ENCODE measurements at regions not wholly inside any gene's neighbourhood (a gene's known extent, or its start where the extent isn't known, plus 50 kb on each side); places are given as distances from the start of the nearest gene placed in this dataset.

DNA sequence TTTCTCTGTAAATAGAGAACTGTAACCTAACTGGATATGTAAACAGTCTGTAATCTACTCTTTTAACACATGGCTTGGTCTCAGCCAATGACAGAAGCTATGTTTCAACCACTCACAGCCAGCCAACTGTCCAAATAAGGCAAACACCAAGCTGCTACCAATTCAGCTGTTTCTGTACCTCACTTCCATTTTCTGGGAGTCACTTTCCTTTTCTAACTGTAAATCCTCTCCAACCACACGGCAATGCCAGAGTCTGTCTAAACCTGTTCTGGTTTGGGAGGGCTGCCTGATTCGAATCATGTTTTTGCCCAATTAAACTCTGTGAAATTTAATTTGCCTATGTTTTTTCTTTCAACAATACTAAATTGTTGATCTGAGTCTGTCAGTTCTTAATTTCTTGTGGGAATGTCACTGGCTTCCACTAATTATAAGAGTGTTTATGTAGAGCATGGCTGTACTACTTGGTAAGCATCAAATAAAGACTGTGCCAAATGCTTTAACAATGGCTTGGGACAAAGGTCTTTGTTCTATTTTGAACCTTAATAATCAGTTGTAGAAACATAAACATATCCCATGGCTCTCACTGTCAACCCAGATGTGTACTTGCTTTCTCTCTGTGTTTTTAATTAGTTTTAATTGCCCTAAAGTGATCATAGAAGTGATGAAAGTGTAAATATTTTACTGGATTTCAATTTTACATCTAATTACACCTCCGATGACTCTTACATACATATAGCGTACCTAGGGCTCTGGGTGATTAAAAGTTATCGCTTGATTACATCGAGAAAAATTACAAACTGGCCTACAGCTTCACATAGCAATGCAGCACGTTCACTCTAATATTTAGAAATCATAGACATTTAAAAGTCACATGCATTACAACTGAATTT is 1144.6 kb upstream of the TMPRSS15 start:
- peaks cover 12 to 35% (median 17%) of the 10 kb centered on the region in 5 donors for H3K9me3 Mint-ChIP-seq
- Histone ChIP-seq H3K36me3 (ENCODE audit: insufficient read depth, low read length) (no peaks in the 10 kb centered on the region), H3K27me3 (ENCODE audit: insufficient read depth, low read length, poor library complexity, severe bottlenecking) (no peaks in the 10 kb centered on the region), H3K4me1 (ENCODE audit: insufficient read depth, low read length) (no peaks in the 10 kb centered on the region), H3K9me3 (ENCODE audit: low read length) (no peaks in the 10 kb centered on the region), H3K4me3 (ENCODE audit: low read length) (no peak overlapping the region), H3K27ac (ENCODE audit: low read depth, low read length) (no peak overlapping the region)
- CTCF ChIA-PET = no interaction called here
- no peaks in the 10 kb centered on the region for H3K36me3 Mint-ChIP-seq
- no peak overlapping the region for H3K4me3 Mint-ChIP-seq
- POLR2A ChIA-PET = no interaction called here
- no peak overlapping the region for H3K27ac Mint-ChIP-seq
- H3K27me3 Mint-ChIP-seq = no peaks in the 10 kb centered on the region
- no peaks in the 10 kb centered on the region for H3K4me1 Mint-ChIP-seq
- no peak for DNase-seq

DNA sequence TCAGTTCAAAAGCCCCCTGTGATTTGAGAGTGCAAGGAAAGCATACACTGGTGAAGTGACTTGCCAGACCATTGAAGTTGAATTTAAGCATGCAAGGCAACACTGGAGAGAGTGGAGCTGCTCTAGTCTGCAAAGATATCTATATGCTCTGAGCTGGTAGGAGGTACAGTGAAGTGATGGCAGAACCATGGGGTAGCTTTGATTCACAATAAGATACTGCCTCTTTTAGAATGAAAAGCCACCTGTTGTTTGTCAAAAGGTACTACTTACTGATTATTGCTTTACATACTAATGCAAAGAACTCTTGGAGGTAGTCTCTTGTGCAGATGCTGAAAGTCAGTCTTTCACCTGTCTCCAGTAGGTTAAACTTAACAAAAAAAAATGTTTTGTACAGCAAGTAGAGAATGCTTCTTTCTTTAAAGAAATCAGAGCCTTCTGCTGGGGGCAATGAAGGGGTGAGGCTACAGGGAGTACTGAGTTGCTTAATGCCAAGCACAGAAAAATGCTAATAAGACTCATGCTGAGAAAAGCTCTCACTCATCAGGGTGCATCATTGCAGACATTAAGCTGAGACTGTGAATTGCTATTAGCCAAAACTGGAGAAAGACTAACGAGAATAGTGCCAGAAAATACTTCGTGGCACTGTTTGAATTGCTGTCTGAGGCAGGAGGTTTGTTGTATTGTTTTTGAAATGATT is 1150.5 kb upstream of the TMPRSS15 start:
- CTCF ChIA-PET = no interaction called here
- H3K36me3 Mint-ChIP-seq = no peaks in the 10 kb centered on the region
- no peak overlapping the region for H3K4me3 Mint-ChIP-seq
- POLR2A ChIA-PET = no interaction called here
- H3K4me3 ChIP-seq (ENCODE audit: low read length) = no peak overlapping the region
- no peaks in the 10 kb centered on the region for H3K27me3 ChIP-seq (ENCODE audit: insufficient read depth, low read length, poor library complexity, severe bottlenecking)
- H3K4me1 Mint-ChIP-seq = no peaks in the 10 kb centered on the region
- DNase-seq = no peak
- H3K27ac Mint-ChIP-seq = peak overlapping the region in 1 of 8 donors; percentile 43
- H3K36me3 ChIP-seq (ENCODE audit: insufficient read depth, low read length) = no peaks in the 10 kb centered on the region
- H3K27me3 Mint-ChIP-seq = no peaks in the 10 kb centered on the region
- no peaks in the 10 kb centered on the region for H3K4me1 ChIP-seq (ENCODE audit: insufficient read depth, low read length)
- no peaks in the 10 kb centered on the region for H3K9me3 ChIP-seq (ENCODE audit: low read length)
- peaks cover 0 to 24% (median 19%) of the 10 kb centered on the region in 5 donors for H3K9me3 Mint-ChIP-seq
- no peak overlapping the region for H3K27ac ChIP-seq (ENCODE audit: low read depth, low read length)

DNA sequence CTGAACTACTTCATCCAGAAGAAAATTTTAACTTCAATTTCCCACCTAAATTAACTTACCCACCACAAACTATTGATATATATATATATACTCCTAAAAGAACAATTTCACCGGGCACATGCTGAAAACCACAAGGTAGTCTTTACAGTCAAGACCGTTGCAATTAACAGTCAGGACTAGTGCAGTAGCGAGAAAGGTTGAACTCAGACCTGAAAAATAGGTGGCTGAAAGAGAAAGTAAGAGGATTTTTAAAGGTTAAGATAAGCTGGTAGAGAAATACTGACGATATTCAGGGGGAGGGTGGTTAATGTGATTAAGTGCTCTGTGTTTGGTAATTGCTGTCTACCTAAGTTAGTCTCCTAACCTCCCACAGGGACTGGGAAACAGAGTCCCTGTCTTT is 1153.5 kb upstream of the TMPRSS15 start:
- Histone ChIP-seq H3K27me3 (ENCODE audit: insufficient read depth, low read length, poor library complexity, severe bottlenecking) (no peaks in the 10 kb centered on the region), H3K4me3 (ENCODE audit: low read length) (no peak overlapping the region), H3K27ac (ENCODE audit: low read depth, low read length) (no peak overlapping the region), H3K9me3 (ENCODE audit: low read length) (no peaks in the 10 kb centered on the region), H3K36me3 (ENCODE audit: insufficient read depth, low read length) (no peaks in the 10 kb centered on the region), H3K4me1 (ENCODE audit: insufficient read depth, low read length) (no peaks in the 10 kb centered on the region)
- POLR2A ChIA-PET = no interaction called here
- Mint-ChIP-seq H3K4me3 (no peak overlapping the region), H3K9me3 (peaks cover 1 to 24% (median 13%) of the 10 kb centered on the region in 5 donors), H3K4me1 (no peaks in the 10 kb centered on the region), H3K36me3 (no peaks in the 10 kb centered on the region), H3K27me3 (no peaks in the 10 kb centered on the region), H3K27ac (no peak overlapping the region)
- DNase-seq = no peak
- CTCF ChIA-PET = no interaction called here

DNA sequence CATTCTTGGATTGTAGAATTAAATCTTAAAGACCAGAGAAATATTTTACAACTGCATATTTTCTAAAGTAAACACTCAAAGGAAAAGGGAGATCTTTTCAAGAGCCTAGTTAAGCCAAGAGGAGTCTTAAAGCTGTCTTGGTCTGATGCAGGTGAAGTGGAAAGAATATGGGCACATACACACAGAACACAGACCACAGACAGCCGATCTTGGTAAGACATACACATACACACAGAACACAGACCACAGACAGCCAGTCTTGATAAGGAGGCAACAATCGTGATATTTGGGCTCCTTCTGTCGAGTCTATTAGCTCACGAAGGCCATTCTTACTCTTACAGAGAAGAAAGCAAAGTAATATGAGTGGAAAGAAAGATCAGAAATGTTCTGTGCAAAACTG is 1153.9 kb upstream of the TMPRSS15 start:
- DNase-seq = no peak
- Histone ChIP-seq H3K4me1 (ENCODE audit: insufficient read depth, low read length) (no peaks in the 10 kb centered on the region), H3K36me3 (ENCODE audit: insufficient read depth, low read length) (no peaks in the 10 kb centered on the region), H3K27me3 (ENCODE audit: insufficient read depth, low read length, poor library complexity, severe bottlenecking) (no peaks in the 10 kb centered on the region), H3K27ac (ENCODE audit: low read depth, low read length) (no peak overlapping the region), H3K4me3 (ENCODE audit: low read length) (no peak overlapping the region), H3K9me3 (ENCODE audit: low read length) (no peaks in the 10 kb centered on the region)
- POLR2A ChIA-PET = no interaction called here
- Mint-ChIP-seq H3K27ac (no peak overlapping the region), H3K4me3 (no peak overlapping the region), H3K36me3 (no peaks in the 10 kb centered on the region), H3K9me3 (peaks cover 1 to 24% (median 13%) of the 10 kb centered on the region in 5 donors), H3K27me3 (no peaks in the 10 kb centered on the region), H3K4me1 (no peaks in the 10 kb centered on the region)
- CTCF ChIA-PET = no interaction called here

DNA sequence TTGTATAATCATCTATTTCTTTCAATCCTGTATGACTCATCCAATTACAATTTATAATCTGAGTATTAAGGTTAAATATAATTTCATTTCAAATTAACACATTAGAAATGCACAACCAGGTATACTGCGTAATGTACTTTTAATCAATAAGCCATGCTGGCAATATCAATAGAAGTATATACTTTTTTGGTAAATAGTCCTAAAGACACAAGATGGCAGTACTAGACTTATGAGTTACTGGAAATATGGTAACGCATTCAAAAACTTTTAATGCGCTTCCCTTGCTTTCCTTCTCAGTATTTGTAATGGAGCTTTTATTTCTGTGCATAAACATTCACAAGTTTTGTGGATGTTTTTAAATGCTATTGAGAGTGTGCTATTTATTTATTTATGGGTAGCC is 1162.0 kb upstream of the TMPRSS15 start:
- no peak for DNase-seq
- Mint-ChIP-seq H3K27ac (no peak overlapping the region), H3K4me3 (no peak overlapping the region), H3K36me3 (peaks cover 0 to 1% (median 0%) of the 10 kb centered on the region in 3 donors), H3K9me3 (peaks cover 0 to 20% (median 7%) of the 10 kb centered on the region in 5 donors), H3K27me3 (no peaks in the 10 kb centered on the region), H3K4me1 (no peaks in the 10 kb centered on the region)
- ChIA-PET CTCF (no interaction called here), POLR2A (no interaction called here)
- H3K27ac ChIP-seq (ENCODE audit: low read depth, low read length) = no peak overlapping the region
- no peaks in the 10 kb centered on the region for H3K27me3 ChIP-seq (ENCODE audit: insufficient read depth, low read length, poor library complexity, severe bottlenecking)
- no peaks in the 10 kb centered on the region for H3K36me3 ChIP-seq (ENCODE audit: insufficient read depth, low read length)
- H3K9me3 ChIP-seq (ENCODE audit: low read length) = no peaks in the 10 kb centered on the region
- H3K4me3 ChIP-seq (ENCODE audit: low read length) = no peak overlapping the region
- H3K4me1 ChIP-seq (ENCODE audit: insufficient read depth, low read length) = no peaks in the 10 kb centered on the region

DNA sequence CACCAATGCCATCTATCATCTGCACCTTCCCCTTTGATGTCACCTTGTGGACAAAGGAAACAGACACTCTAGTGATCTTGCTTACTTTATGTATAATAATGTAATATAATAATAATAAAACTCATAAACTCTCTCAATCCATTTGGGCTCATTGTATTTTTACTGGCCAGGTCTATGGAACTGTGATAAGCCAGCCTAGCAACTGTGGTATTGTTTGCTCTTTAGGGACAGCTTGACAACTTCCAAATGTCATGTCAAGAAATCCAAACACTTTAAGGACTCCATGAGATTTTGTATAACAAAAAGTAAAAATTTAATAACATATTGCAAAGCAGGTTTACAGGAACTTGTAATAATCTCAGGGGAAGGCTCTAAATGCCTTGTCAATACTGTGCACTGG is 1163.4 kb upstream of the TMPRSS15 start:
- peaks cover 0 to 1% (median 0%) of the 10 kb centered on the region in 3 donors for H3K36me3 Mint-ChIP-seq
- POLR2A ChIA-PET = no interaction called here
- no peaks in the 10 kb centered on the region for H3K9me3 ChIP-seq (ENCODE audit: low read length)
- H3K4me1 ChIP-seq (ENCODE audit: insufficient read depth, low read length) = no peaks in the 10 kb centered on the region
- no peak overlapping the region for H3K27ac ChIP-seq (ENCODE audit: low read depth, low read length)
- H3K4me3 Mint-ChIP-seq = no peak overlapping the region
- H3K36me3 ChIP-seq (ENCODE audit: insufficient read depth, low read length) = no peaks in the 10 kb centered on the region
- H3K9me3 Mint-ChIP-seq = peaks cover 3 to 22% (median 4%) of the 10 kb centered on the region in 5 donors
- CTCF ChIA-PET = no interaction called here
- H3K27ac Mint-ChIP-seq = no peak overlapping the region
- no peaks in the 10 kb centered on the region for H3K4me1 Mint-ChIP-seq
- H3K27me3 ChIP-seq (ENCODE audit: insufficient read depth, low read length, poor library complexity, severe bottlenecking) = no peaks in the 10 kb centered on the region
- H3K4me3 ChIP-seq (ENCODE audit: low read length) = no peak overlapping the region
- H3K27me3 Mint-ChIP-seq = no peaks in the 10 kb centered on the region
- no peak for DNase-seq

DNA sequence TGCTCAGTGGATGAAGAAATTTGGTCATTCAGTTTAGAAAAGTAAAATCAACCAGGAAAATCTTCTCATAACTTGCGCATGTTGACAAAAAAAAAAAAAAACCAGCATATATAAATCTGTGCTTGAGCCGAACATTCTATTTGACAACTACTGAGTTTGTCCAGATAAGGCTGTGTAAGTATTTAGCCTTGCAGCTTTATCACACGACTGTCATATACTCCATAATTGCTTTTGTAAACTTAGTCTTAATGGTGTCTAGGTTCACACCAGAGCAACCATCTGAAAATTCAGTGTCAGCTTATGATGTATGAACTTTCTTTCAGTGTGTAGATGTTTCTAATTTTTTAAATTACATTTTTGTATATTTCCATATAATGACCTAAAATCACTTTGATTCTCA is 1173.8 kb upstream of the TMPRSS15 start:
- Mint-ChIP-seq H3K27me3 (no peaks in the 10 kb centered on the region), H3K4me1 (no peaks in the 10 kb centered on the region), H3K27ac (no peak overlapping the region), H3K36me3 (no peaks in the 10 kb centered on the region), H3K4me3 (no peak overlapping the region), H3K9me3 (peaks cover 2 to 21% (median 5%) of the 10 kb centered on the region in 5 donors)
- Histone ChIP-seq H3K27ac (ENCODE audit: low read depth, low read length) (no peak overlapping the region), H3K4me3 (ENCODE audit: low read length) (no peak overlapping the region), H3K27me3 (ENCODE audit: insufficient read depth, low read length, poor library complexity, severe bottlenecking) (no peaks in the 10 kb centered on the region), H3K36me3 (ENCODE audit: insufficient read depth, low read length) (no peaks in the 10 kb centered on the region), H3K9me3 (ENCODE audit: low read length) (no peaks in the 10 kb centered on the region), H3K4me1 (ENCODE audit: insufficient read depth, low read length) (no peaks in the 10 kb centered on the region)
- ChIA-PET POLR2A (no interaction called here), CTCF (no interaction called here)
- no peak for DNase-seq

DNA sequence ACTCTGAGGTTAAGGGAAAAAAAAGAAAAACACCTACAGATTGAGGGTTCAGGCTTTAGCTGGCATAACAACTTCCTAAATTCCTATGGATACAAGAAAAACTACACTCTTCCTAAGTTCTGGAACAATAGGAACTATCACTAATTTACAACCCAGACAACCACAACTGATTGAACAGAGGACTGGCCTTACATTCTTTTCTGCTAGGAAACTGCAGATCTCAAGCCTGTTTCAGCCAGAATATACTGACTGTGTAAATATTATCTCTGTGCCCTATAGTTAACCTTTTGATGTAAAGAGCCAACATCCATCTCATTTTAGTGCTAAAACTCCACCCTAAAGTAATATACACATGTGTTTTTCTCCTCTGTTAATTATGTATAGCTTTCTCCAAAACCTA is 1186.5 kb upstream of the TMPRSS15 start:
- no peaks in the 10 kb centered on the region for H3K27me3 Mint-ChIP-seq
- POLR2A ChIA-PET = no interaction called here

More for the DNA sequence above, 1186.5 kb upstream of the TMPRSS15 start:
- H3K9me3 Mint-ChIP-seq = peaks cover 6 to 34% (median 12%) of the 10 kb centered on the region in 5 donors
- no peaks in the 10 kb centered on the region for H3K36me3 ChIP-seq (ENCODE audit: insufficient read depth, low read length)
- H3K27ac ChIP-seq (ENCODE audit: low read depth, low read length) = no peak overlapping the region
- no peak overlapping the region for H3K4me3 ChIP-seq (ENCODE audit: low read length)
- CTCF ChIA-PET = no interaction called here
- DNase-seq = no peak
- H3K4me1 ChIP-seq (ENCODE audit: insufficient read depth, low read length) = no peaks in the 10 kb centered on the region
- H3K4me1 Mint-ChIP-seq = no peaks in the 10 kb centered on the region
- H3K9me3 ChIP-seq (ENCODE audit: low read length) = no peaks in the 10 kb centered on the region
- no peak overlapping the region for H3K4me3 Mint-ChIP-seq
- H3K36me3 Mint-ChIP-seq = no peaks in the 10 kb centered on the region
- no peak overlapping the region for H3K27ac Mint-ChIP-seq
- no peaks in the 10 kb centered on the region for H3K27me3 ChIP-seq (ENCODE audit: insufficient read depth, low read length, poor library complexity, severe bottlenecking)
